Stimulated activated CD4-positive, alpha-beta T cell treated with anti-CD3 and anti-CD28 coated beads, Interleukin-15, amount 100 ng/mL, for 48 hours (primary cell): ENCODE measurements at regions not wholly inside any gene's neighbourhood (a gene's known extent, or its start where the extent isn't known, plus 50 kb on each side); places are given as distances from the start of the nearest gene placed in this dataset.
"Not testable (repeated sequence)": the region's sequence is repeated elsewhere in the genome, so short reads cannot be mapped to it uniquely, and the experiment has no call there.

ENCODE experiments used
- DNase-seq, 2 donors: peaks; one replicate each; pipeline ENCODE4 v3.0.0-alpha.2; 2020; ENCODE audit warnings: low read depth in 2 of 2

- no peak for DNase-seq
These were observed 332.8 kb upstream of the MIR17HG start for GRCh38 chr13:91014696-91015095.

- peak in 1 of 2 donors; percentile 7 for DNase-seq
These were observed 330.3 kb upstream of the MIR17HG start for GRCh38 chr13:91017031-91017668.

- DNase-seq, result no peak
These were observed 329.8 kb upstream of the MIR17HG start for GRCh38 chr13:91017669-91018053.

- DNase-seq, result no peak
These were observed 326.9 kb upstream of the MIR17HG start for GRCh38 chr13:91020461-91021034.

- DNase-seq, result no peak
These were observed 323.2 kb upstream of the MIR17HG start for GRCh38 chr13:91024157-91024792.

- no peak for DNase-seq
These were observed 322.0 kb upstream of the MIR17HG start for GRCh38 chr13:91025442-91025841.

- no peak for DNase-seq
These were observed 316.0 kb upstream of the MIR17HG start for GRCh38 chr13:91031508-91031907.

GRCh38 chr13:91032104-91032503 is 315.4 kb upstream of the MIR17HG start:
- DNase-seq, result no peak

- DNase-seq, result no peak
These were observed 310.6 kb upstream of the MIR17HG start for GRCh38 chr13:91036886-91037285.

GRCh38 chr13:91042870-91043269 is 304.6 kb upstream of the MIR17HG start:
- DNase-seq, result no peak

- no peak for DNase-seq
These were observed 302.0 kb upstream of the MIR17HG start for GRCh38 chr13:91045351-91046034.

GRCh38 chr13:91046715-91047327 is 300.7 kb upstream of the MIR17HG start:
- DNase-seq, result no peak

GRCh38 chr13:91050970-91051369 is 296.5 kb upstream of the MIR17HG start:
- no peak for DNase-seq

- DNase-seq, result no peak
These were observed 294.6 kb upstream of the MIR17HG start for GRCh38 chr13:91052876-91053275.

GRCh38 chr13:91053318-91054065 is 294.0 kb upstream of the MIR17HG start:
- DNase-seq, result no peak

GRCh38 chr13:91054902-91055301 is 292.6 kb upstream of the MIR17HG start:
- no peak for DNase-seq

- DNase-seq, result no peak
These were observed 290.7 kb upstream of the MIR17HG start for GRCh38 chr13:91056746-91057145.

GRCh38 chr13:91057507-91057906 is 290.0 kb upstream of the MIR17HG start:
- DNase-seq, result not testable (repeated sequence)

GRCh38 chr13:91058066-91058465 is 289.4 kb upstream of the MIR17HG start:
- DNase-seq, result no peak

GRCh38 chr13:91058919-91059318 is 288.6 kb upstream of the MIR17HG start:
- no peak for DNase-seq

- no peak for DNase-seq
These were observed 280.7 kb upstream of the MIR17HG start for GRCh38 chr13:91066745-91067144.

- DNase-seq, result no peak
These were observed 275.0 kb upstream of the MIR17HG start for GRCh38 chr13:91072486-91072885.
